GM19239 (cell line): ENCODE measurements at regions not wholly inside any gene's neighbourhood (a gene's known extent, or its start where the extent isn't known, plus 50 kb on each side); places are given as distances from the start of the nearest gene placed in this dataset.
"Not testable (repeated sequence)": the region's sequence is repeated elsewhere in the genome, so short reads cannot be mapped to it uniquely, and the experiment has no call there.

ENCODE experiments used
- DNase-seq: peaks from one replicate; pipeline ENCODE4 v3.0.0; 2011; ENCODE audit warnings: low spot score; ENCODE audit not compliant: insufficient read length
- FAIRE-seq: peaks from 2 replicates; lab custom pipeline; 2011; peaks lifted over from hg19 to GRCh38; lab: Jason Lieb, UNC

DNA sequence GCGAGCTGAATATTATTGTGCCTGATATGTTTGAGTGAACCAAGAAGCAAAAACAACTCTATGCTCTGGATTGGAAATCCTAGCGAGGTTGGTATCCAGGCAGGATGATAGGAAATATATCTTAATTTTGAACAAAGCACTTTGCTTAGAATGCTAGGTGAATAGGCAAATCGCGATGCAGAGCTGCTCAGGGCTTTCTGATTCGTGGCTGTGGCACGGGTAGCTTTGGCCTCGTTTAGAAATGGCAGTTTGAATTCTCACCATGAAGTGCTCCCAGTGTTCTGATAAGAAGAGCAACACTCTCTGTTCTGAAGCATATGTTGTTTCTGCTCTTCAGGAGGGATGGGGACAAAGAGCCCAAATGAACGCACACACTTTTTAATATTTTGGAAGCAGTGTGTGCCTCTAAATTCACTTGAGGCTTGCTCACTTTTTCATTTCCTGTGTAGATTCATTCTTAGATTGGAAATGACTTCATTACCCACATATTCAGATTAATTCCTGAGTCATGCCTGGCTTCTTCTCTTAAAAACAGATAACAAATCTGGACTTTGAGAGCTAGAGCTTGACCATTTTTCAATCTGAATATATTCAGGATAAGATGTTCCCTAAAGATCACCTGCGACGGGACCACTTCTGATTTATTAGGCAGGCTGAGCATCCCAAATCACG is 200.9 kb downstream of the RPAP3 start:
- no peak for DNase-seq
- FAIRE-seq = no peak

DNA sequence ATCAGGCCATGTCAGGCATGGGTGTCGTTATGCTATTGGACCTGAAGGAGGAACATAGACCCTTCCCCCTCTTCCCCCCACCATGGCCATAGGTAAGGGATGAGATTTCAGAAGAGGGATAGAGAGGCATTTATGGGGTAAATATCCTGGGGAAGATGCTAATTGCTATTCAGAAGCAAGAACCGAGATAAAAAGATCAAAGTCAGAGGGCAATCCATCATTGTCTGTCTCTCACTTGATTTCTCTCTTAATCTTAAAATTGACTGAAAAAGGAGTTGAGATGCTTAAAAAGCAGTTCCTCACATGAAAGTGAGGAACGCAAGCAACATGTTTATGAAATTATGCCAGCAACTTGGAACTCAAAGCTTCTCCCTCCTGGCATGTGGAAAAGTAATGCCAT is 212.0 kb downstream of the RPAP3 start:
- no peak for FAIRE-seq
- DNase-seq = no peak

DNA sequence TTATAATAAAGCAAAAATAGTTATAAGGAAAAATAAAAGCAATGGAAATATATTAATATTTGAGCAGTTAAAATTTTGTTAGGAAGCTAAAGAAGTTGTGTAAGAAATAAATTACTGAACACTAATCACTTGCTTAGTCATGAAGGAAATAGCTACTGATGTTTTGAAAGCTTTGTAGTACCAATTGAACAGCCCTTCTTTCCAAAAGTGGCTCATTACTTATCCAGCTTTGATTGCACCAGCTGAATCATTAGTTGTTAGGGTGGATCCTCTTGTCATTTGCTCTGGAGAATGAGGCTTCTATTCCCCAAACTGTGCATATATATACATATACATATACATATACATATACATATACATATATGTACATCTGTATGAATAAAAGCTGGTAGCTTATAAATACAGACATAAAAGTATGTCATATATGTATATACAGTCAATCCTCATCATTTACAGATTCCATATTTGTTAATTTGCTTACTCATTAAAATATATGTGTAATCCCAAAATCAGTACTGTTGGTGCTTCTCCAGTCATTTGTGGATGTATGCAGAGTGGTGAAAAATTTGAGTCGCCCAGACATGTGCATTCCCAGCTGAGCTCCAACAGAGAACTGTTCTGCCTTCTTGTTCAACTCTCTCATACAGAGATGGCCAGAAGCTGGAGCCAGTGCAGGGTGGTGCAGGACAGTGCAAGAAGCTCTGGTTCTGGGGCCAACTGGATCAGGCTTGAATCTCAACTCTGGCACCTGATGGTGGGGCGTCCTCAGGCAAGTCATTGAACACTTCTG is 214.1 kb downstream of the RPAP3 start:
- DNase-seq (no peak), FAIRE-seq (no peak)

DNA sequence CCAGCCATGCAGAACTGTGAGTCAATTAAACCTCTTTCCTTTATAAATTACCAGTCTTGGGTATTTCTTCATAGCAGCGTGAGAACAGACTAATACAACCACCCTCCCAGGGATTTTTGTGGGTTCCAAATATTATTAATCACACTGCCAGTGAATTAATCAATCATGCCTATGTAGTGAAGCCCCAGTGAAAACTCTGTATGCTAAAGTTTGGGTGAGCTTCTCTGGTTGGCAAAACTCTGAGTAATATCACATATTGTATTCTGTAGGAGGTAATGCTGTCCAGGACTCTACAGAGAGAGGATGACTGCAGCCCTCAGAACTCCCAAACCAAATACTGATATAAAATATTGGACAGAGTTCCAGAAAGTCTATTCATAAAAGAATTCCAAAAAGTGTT is 216.9 kb downstream of the RPAP3 start:
- FAIRE-seq = no peak
- DNase-seq = no peak

DNA sequence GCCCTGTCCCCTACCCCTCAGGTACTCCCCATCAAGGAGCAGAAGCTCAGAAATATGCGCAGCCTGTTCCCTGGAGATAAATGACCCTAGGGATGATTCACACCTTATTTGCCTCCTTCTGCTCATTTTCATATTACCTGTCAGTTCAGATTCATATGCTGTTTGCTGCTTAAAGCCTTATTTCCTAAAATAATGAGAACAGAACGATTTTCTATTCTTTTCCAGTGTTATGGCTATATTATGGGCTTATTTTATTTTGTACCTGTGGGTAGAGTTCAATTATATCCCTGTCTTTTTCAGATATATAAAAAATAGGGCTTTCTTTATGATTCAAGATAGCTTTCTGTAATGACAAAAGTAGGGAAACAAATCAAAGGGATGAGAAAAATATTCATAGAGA is 224.8 kb downstream of the RPAP3 start:
- FAIRE-seq (no peak), DNase-seq (no peak)

DNA sequence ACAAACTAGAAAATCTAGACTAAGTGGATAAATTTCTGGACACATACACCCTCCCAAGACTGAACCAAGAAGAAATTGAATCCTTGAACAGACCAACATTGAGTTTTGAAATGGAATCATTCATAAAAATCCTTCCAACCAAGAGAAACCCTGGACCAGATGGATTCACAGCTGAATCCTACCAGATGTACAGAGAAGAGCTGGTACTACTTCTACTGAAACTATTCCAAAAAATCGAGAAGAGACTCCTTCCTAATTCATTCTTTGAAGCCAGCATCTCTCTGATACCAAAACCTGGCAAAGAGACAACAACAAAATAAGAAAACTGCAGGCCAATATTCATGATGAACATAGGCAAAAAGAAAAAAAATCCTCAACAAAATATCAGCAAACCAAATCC is 227.4 kb downstream of the RPAP3 start:
- no peak for FAIRE-seq
- DNase-seq = no peak

DNA sequence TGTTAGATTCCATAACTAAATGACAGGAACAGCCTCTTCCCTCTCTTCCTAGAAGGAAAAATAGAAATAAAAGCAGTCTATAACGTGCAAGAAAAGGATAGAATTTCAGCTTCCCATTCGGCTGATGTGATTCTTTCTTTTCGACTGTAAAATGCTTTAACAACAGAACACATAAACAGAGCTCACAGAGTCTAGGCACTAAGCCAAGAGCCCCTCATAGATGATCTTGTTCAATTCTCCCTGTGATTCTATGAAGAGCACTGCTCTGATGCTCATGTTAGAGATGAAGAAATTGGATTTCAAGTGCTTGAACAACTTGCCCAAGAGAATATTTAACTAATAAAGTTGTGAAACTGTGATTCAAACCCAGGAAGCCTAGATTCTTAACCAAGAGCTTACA is 232.7 kb downstream of the RPAP3 start:
- FAIRE-seq (no peak), DNase-seq (no peak)

DNA sequence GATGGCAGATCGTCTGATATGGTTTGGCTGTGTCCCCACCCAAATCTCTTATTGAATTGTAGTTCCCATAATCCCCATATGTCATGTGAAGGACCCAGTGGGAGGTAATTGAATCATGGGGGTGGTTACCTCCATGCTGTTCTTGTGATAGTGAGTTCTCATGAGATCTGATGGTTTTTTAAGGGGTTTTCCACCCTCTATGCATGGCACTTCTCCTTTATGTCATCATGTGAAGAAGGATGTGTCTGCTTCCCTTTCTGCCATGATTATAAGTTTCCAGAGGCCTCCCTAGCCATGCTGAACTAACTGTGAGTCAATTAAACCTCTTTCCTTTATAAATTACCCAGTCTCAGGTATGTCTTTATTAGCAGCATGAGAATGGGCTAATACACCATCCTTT is 235.5 kb downstream of the RPAP3 start:
- not testable (repeated sequence) for DNase-seq, FAIRE-seq

DNA sequence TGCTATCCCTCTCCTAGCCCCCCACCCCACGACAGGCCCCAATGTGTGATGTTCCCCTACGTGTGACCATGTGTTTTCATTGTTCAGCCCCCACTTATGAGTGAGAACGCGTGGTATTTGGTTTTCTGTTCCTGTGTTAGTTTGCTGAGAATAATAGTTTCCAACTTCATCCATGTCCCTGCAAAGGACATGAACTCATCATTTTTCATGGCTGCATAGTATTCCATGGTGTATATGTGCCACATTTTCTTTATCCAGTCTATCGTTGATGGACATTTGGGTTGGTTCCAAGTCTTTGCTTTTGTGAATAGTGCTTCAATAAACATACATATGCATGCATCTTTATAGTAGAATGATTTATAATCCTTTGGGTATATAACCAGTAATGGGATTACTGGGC is 241.9 kb downstream of the RPAP3 start:
- not testable (repeated sequence) for FAIRE-seq, DNase-seq

DNA sequence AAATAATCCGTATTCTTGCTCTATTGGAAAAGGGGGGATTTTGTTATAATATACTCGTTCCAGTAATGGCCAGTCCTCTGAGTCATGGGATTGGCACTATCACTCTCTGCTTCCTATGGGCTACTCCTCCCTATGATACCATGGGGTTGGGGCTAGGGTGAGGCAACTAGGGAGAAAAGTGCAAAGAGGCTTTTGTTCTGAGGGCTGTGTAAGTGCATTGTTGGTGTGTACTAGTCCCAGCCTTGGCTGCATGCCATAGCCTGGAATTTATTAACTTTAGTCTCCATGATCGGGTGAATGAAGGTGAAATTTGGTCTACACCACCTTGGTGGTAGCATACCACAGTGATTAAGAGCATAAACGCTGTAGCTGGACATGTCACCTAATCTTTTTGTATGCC is 247.6 kb downstream of the RPAP3 start:
- FAIRE-seq (no peak), DNase-seq (no peak)

DNA sequence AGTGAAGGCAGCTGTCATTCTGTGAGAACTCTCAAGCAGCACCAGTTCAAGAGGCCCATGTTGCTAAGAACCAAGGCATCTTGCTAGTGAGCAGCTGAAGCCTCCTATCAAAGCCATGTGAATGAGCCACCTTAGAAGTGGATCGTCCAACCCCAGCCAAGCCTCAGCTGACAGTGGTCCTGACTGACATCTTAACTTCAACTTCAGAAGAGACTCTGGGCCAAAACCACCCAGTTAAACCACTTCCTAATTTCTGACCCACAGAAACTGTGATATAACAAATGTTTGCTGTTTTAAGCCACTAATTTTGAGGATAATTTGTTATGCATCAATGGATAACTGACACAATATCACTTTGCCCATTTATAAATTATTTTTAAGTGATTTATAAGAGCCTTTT is 256.0 kb downstream of the RPAP3 start:
- FAIRE-seq = no peak
- no peak for DNase-seq

DNA sequence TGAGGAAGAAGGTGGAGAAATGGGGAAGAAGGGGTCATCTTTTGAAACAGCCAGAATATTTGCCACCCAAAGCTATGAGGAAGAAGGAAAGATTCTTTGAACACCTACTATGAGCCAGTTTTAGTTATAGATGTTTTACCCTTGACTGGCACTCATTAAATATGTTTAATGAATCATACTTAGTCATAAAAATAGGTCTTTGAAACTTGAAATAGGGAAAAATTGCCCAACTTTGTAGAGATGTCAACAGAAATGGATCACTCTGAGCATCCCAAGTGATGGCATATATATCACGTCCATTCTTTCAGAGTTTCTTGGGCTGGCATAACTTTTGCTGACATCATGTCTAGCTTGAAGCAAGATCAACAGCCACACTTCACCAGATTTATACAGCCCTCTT is 263.5 kb downstream of the RPAP3 start:
- DNase-seq = no peak
- no peak for FAIRE-seq

DNA sequence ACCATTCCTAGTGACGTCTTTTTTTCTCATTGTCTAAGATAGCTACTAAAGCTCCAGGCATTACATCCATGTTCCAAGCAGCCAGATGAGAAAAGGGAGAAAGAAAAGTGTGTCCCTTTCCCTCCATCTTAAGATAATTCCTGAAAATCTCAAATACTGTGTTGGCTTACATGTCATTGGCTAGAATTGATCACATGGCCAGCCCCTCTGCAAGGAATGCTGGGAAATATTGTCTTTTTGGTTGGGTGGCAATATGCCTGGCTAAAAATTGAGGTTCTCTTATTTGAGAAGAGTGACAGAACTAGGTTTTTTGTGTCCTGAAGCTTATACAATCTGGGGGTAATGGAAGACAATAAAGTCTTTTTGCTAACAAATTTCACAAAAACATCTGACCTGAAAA is 264.3 kb downstream of the RPAP3 start:
- FAIRE-seq (no peak), DNase-seq (no peak)

DNA sequence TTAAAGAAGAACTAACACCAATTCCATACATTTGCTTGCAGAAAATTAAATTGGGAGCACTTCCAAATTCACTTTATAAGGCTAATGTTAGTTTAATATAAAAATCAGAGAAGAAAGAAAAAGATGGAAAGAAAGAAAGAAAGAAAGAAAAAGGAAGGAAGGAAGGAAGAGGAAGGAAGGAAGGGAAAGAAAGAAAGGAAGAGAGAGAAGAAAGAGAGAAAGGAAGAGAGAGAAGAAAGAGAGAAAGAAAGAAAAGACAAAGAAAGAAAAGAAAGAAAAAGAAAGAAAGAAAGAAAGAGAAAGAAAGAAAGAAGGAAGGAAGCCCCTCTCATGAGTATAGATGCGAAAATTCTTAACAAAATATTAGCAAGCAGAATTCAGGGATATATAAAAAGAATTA is 267.7 kb downstream of the RPAP3 start:
- DNase-seq (no peak), FAIRE-seq (no peak)

DNA sequence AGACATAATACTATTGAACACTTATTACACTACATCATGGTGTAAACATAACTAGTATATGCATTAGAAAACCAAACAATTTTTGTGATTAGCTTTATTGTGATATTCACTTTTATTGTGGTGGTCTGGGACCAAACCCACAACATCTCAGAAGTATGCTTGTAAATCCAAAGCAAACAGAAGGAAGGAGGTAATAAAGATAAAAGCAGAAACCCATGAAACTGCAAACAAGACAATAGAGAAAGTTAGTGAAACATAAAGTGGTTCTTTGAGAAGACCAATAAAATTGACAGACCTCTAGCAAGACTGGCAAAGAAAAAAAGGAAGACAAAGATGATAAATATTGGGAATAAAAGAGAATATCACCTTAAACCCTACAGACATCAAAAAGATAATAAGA is 268.3 kb downstream of the RPAP3 start:
- FAIRE-seq = no peak
- no peak for DNase-seq

DNA sequence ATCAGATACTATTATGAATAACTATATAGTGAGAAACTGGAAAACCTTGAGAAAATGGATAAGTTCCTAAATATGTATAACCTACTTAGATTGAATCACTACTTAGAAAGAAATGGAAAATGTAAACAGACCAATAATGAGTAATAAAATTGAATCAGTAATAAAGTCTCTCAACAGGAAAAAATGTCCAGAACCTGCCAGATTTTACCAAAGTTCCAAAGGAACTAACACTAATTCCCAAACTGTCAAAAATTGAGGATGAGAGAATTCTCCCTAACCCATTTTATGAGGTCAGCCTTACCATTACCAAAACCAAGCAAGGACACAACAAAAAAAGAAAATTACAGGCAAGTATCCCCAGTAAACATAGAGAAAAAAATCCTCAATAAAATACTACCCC is 272.0 kb downstream of the RPAP3 start:
- DNase-seq (no peak), FAIRE-seq (no peak)

DNA sequence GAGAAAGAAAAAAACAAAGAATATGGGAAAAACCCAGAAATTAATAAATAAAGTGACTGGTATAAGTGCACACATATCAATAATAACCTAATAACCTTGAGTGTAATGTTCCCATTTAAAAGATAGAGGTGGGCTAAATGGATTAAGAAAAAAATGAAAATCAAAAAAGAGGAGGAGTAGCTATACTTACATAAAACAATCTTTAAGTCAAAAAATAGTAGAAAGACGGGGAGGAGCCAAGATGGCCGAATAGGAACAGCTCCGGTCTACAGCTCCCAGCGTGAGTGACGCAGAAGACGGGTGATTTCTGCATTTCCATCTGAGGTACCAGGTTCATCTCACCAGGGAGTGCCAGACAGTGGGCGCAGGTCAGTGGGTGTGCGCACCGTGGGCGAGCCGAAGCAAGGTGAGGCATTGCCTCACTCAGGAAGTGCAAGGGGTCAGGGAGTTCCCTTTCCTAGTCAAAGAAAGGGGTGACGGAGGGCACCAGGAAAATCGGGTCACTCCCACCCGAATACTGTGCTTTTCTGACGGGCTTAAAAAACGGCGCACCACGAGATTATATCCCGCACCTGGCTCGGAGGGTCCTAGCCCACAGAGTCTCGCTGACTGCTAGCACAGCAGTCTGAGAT is 279.0 kb downstream of the RPAP3 start:
- FAIRE-seq = not testable (repeated sequence)

DNA sequence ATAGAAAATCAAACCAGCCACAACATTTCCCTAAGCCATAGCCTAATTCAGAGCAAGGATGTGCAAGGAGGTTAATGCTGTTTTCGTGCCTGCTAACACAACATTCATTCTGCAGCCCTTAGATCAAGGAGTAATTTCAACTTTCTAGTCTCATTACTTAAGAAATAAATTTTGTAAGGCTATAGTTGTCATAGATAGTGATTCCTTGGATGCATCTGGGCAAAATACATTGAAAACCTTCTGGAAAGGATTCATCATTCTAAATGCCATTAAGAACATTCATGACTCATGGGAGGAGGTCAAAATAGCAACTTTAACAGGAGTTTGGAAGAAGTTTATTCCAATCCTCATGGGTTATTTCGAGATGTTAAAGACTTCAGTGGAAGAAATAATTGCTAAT is 283.2 kb downstream of the RPAP3 start:
- DNase-seq (no peak), FAIRE-seq (no peak)

More for the DNA sequence above, 279.0 kb downstream of the RPAP3 start:
- DNase-seq = not testable (repeated sequence)

DNA sequence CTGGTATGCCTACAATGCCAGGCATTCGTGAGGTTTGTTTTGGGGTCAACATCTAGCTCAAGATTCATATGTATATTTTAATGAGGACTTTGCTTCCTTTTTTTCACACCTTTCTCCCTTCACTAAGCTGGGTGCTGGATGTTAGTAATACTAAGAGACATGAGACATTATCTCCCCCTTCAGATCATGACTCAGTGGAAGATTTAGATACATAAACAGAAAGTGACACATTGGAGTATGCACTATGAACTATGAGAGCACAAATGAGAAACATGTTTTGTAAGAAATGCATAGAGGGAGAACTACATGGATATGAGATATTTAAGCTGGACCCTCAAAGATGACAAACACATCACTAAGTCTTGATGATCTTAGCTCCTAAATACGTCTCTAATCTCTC is 286.3 kb downstream of the RPAP3 start:
- no peak for FAIRE-seq
- DNase-seq = no peak

DNA sequence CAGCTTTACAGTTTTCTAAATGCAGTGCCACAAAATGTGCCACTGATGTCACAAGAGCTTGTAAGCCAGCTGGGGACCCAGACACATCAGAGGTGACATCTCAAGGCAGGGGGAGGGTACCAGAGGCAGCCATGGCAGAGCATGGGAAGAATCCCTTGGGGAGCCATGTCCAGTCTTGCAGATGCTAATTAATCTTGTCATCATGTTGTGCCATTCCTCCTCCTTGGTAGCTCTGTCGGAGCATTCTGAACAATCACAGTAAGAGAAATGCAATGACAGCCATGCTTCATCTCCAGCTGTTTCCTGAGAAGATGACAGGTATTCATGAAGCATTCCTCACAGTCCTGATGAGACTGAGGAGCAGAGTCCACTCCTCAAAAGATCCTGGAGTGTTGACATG is 287.9 kb downstream of the RPAP3 start:
- DNase-seq (no peak), FAIRE-seq (no peak)

DNA sequence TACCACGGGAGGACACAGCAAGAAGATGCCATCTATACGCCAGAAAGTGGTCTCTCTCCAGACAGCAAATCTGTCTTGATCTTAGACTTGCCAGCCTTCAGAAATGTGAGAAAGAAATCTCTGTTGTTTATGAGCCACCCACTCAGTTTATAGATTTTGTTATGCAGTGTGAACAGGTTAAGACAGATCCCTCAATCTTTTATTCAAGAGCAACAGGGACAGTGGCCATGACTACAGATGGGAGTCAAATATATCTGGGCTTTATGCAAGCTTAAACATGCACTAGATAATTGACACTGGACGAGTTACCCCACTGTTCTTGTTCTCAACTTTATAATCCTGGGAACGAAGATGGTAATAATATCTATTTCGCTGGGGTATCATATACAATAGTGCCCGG is 288.7 kb downstream of the RPAP3 start:
- DNase-seq = no peak
- no peak for FAIRE-seq
